ENCODE measurements at regions not wholly inside any gene's neighbourhood (a gene's known extent, or its start where the extent isn't known, plus 50 kb on each side); places are given as distances from the start of the nearest gene placed in this dataset.
"Not testable (repeated sequence)": the region's sequence is repeated elsewhere in the genome, so short reads cannot be mapped to it uniquely, and the experiment has no call there.

GRCh38 chr13:90545070-90545840, 802.2 kb upstream of the MIR17HG start:
- DNase-seq (no peak), ATAC-seq (ENCODE audit: poor library complexity) (no peak)
- intact Hi-C loops (cut with DNase I) = no loop called here

DNA sequence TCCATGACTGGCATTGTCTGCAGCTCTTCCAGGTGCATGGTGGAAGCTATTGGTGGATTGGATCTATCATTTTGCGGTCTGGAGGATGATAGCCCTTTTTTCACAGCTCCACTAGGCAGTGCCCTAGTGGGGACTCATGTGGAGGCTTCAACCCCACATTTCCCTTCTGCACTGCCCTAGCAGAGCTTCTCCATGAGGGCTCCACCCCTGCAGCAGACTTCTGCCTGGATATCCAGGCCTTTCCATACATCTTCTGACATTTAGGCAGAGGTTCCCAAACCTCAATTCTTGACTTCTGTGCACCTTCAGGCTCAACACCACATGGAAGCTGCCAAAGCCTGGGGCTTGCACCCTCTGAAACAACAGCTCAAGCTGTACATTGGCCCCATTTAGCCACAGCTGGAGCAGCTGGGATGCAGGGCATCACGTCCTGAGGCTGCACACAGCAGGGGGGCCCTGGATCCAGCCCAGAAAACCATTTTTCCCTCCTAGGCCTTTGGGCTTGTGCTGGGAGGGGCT, 800.2 kb upstream of the MIR17HG start:
- intact Hi-C loops (cut with DNase I) = no loop called here

GRCh38 chr13:90551253-90551652, 796.2 kb upstream of the MIR17HG start:
- ATAC-seq (ENCODE audit: poor library complexity) (no peak), DNase-seq (no peak)
- intact Hi-C loops (cut with DNase I) = no loop called here

More for the DNA sequence above, 800.2 kb upstream of the MIR17HG start:
- DNase-seq (no peak), ATAC-seq (ENCODE audit: poor library complexity) (no peak)

DNA sequence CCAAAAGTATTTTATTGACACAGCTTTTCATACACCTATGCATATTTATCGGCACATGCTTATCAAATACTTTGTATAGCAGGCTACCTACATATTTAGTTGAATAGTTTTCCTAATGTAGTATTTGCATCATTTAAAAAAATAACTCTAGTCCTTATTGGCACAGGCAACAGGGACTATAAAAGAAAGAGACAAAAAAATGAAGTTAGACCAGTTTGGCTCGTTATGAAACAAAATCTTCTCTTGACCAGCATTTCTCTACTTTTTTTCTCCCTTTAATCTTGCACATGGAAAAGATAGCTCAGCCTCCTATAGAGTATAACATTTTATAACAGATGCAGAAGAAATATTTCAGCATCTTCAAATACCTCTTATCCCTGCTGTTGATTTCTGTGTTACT, 794.8 kb upstream of the MIR17HG start:
- ATAC-seq (ENCODE audit: poor library complexity) = no peak
- no peak for DNase-seq
- intact Hi-C loops (cut with DNase I) = no loop called here

- DNase-seq = no peak
- no peak for ATAC-seq (ENCODE audit: poor library complexity)
- intact Hi-C loops (cut with DNase I) = no loop called here
Measured at GRCh38 chr13:90553159-90553558, 794.3 kb upstream of the MIR17HG start.

DNA sequence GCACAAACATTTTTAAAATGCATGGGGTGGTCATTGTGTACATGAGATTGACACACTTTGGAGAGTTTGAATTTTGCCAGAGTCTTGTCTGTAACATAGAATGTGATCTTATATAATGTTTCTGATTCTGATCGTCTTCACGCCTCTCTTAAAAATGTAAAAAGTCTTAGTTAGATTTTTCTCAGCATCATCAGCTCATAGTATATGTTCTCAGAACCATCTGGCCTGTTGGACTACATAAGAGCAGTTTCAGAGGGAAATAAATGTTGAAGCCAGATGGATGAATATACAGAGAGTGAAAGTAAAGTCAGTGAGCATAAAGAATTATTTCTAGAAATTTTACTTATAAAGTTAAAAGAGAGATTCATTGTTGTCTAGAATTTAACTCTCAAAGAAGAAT, 789.9 kb upstream of the MIR17HG start:
- ATAC-seq (ENCODE audit: poor library complexity) (no peak), DNase-seq (no peak)
- intact Hi-C loops (cut with DNase I) = no loop called here

DNA sequence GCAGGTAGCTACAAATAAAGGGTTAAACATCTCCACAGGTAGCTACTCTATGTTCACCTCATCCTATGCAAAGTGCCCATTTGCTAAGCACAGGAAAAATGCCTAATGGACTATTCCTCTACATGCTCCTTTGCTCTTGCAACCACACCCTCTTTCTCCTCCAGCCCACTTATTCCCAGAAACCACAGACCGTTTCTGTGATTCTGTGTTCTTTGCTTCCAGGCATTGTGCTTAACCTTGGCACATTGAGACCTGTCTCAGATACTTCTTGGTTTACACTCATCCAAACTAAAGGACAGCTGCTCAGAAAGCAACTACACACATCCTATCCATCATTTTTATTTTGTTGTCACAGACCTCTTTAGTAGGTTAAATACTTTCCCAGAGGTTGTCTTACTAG, 785.0 kb upstream of the MIR17HG start:
- intact Hi-C loops (cut with DNase I) = no loop called here
- DNase-seq (no peak), ATAC-seq (ENCODE audit: poor library complexity) (no peak)

DNA sequence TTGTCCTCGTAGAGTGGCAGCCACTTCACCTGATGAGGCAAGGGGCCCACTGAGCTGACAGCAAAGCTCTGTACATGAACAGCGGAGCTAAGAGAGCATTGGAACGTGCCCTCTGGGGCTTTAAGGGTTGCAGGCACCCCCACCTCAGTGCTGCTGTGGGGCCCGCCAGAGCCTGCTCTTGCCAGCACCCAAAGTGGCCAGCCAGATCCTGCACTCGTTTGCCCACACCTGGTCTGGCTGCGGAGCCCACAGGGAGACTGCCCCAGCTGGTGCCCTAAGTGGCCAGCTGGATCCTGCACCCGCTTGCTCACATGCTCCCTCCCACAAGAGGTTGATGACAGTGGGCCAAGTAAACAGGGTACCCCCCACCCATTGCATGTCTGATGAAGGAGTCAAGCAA, 783.4 kb upstream of the MIR17HG start:
- DNase-seq = no peak
- intact Hi-C loops (cut with DNase I) = no loop called here
- ATAC-seq (ENCODE audit: poor library complexity) = no peak

DNA sequence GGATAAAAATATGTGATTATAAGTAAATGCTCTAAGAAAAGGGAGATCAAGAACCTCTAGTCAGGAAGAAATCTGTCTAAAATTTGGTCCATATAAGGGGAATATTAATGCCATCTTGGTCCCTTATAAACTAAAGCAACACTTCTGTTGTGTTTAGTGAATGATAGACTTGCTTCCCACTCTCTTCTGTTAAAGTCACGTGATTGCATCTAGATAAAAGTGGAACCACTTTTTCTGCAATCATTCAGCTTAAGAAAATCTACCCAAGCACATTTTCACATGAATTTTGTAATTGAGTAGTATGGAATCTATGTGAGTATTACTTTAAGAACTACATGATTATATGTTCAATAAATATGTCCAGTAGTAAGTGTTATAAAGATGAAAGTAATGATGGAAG, 782.9 kb upstream of the MIR17HG start:
- ATAC-seq (ENCODE audit: poor library complexity) (no peak), DNase-seq (no peak)
- intact Hi-C loops (cut with DNase I) = no loop called here

DNA sequence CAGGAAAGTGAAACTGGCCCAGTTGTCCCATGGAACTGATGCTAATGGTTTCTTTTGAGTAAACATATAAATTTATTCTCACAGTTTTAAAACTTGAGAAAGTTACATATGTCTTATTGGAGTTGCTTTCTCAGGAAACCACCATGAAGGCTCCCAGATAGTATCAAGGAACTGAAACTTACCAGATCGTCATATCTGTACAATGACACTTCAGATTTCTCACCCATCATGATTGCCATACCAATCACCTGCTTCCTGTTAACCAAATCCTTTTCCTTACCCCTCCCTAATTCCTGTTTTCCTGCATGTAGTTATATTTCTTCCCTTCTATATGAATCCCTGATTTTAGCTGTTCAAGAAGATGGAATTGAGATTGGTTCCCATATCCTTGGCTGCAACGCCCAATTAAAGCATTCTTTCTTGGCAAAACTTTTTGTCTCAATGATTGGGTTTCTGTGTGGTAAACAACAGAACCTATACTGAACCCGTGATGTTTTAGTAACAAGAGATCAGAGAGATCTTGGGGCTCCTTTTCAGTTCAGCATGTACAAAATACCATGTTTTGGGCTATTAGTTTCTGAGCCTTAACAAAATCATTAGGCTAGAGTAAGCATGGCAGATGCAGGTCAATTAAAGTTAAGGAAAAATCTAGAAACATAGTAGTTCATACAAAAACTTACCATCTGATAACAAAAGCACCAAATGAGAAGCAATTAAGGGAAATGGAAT, 781.3 kb upstream of the MIR17HG start:
- no peak for ATAC-seq (ENCODE audit: poor library complexity)
- no peak for DNase-seq
- intact Hi-C loops (cut with DNase I) = no loop called here

GRCh38 chr13:90568165-90568564, 779.3 kb upstream of the MIR17HG start:
- intact Hi-C loops (cut with DNase I) = no loop called here
- ATAC-seq (ENCODE audit: poor library complexity) (no peak), DNase-seq (no peak)

GRCh38 chr13:90576067-90576466, 771.4 kb upstream of the MIR17HG start:
- no peak for ATAC-seq (ENCODE audit: poor library complexity)
- intact Hi-C loops (cut with DNase I) = no loop called here

DNA sequence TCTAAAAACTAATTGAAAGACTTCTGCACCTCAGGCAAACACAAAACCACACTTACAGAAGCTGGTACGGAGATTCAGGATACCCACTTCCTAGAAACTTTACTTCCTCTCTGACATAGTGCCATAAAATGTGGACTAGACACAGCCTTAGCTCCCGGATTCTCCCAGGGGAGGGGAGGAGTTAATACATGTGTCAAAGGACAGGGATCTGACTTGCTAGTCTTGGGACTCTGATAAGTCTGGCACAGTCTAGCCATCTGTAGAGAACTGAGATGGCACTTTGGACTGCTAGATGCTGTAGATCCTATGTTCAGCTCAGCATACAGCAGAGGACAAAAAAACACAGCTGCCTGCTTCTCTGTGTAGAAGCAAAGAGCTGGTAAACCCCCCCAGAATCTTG, 769.8 kb upstream of the MIR17HG start:
- DNase-seq = no peak
- intact Hi-C loops (cut with DNase I) = no loop called here

More at GRCh38 chr13:90576067-90576466, 771.4 kb upstream of the MIR17HG start:
- no peak for DNase-seq

DNA sequence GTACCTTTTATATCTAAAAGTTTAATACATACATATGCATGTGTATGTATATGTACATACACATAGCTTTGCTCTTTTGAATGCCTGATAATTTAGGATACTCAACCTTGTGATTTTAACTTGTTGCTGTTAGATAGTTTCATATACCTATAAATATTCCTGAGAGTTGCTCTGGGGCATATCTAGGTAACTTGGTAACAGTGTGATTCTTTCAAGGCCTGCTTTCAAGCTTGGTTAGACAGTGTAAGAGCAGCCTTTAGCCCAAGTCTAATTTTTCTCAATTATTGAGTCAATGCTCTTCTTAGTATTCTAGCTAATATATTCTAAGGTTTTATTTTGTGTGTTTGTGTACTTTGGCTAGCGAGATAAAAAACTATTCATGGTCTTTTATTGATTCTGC, 762.1 kb upstream of the MIR17HG start:
- intact Hi-C loops (cut with DNase I) = no loop called here

More for the DNA sequence above, 769.8 kb upstream of the MIR17HG start:
- ATAC-seq (ENCODE audit: poor library complexity) = no peak

GRCh38 chr13:90591260-90591926, 756.1 kb upstream of the MIR17HG start:
- intact Hi-C loops (cut with DNase I) = no loop called here
- ATAC-seq (ENCODE audit: poor library complexity) (no peak), DNase-seq (no peak)

More for the DNA sequence above, 762.1 kb upstream of the MIR17HG start:
- ATAC-seq (ENCODE audit: poor library complexity) (no peak), DNase-seq (no peak)

DNA sequence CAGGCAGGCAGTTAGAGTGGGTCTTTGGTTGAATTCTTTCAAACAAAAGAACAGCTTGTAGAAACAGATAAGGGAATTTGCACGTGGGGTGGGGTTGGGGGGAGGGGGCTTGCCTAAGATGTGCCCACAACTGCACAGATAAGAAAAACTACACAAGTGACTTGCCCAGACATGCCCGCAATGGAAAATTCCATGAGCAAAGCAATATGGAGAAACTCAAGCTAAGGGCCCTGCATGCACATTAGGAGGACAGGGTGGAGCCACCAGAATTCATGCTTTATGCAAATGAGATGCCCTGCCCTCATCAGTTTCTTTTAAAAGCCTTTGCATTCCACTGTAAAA, 755.6 kb upstream of the MIR17HG start:
- ATAC-seq (ENCODE audit: poor library complexity) (no peak), DNase-seq (no peak)
- intact Hi-C loops (cut with DNase I) = no loop called here

DNA sequence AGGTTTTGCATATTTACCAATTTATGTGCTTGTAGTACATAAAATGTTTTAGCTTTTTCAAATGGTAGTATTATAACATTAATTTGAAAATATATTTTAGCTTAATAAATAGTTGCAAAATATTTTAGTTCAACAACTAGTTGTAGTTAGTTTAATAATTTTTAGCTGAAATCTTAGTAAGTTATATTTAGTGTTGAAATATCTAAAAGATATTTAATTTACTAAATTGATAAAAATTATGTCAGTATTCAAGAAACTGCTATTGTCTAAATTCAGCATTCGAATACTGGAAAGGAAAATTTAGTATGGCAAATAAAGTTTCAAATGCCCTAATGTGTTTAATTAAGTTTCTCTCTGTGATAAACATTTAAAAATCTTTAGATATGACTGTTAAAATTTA, 754.5 kb upstream of the MIR17HG start:
- DNase-seq (no peak), ATAC-seq (ENCODE audit: poor library complexity) (no peak)
- intact Hi-C loops (cut with DNase I) = no loop called here

DNA sequence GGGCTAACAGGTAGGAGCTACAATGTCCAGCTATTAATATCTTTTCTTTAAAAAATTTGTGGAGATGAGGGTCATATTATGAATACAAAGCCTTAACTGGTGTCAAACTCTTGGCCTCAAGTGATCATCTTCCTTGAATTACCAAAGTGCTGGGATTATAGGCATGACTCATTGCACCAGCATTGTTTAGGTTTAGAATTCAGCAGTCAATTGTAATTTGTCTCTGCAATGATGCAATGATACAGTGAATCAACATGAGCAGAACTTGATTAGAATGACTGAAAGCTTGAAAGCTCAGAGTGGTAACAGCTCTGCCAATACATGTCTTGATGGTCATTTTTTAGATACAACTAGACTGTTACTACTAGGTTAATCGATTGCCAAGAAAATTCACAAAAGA, 752.8 kb upstream of the MIR17HG start:
- DNase-seq (no peak), ATAC-seq (ENCODE audit: poor library complexity) (no peak)
- intact Hi-C loops (cut with DNase I) = no loop called here

DNA sequence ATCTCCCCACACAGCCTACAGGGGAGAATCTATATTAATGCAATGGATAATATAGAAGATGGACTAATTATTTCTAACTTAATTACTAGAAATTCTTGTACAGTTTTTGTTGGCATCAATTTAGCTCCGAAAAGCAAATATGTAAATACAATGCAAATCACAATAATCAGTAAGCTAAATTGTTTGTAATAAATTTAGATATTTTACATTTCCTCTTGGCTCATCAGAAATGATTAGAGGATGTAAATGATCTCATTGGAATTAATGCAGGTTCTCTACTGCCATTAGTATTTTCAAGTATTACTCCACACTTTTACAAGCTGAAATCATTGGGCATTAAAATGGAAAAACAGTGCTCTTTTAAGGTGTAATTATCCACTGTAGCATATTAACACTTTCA, 741.8 kb upstream of the MIR17HG start:
- ATAC-seq (ENCODE audit: poor library complexity) (no peak), DNase-seq (no peak)
- intact Hi-C loops (cut with DNase I) = no loop called here

GRCh38 chr13:90606921-90607320, 740.6 kb upstream of the MIR17HG start:
- ATAC-seq (ENCODE audit: poor library complexity); DNase-seq: not testable (repeated sequence)

More at GRCh38 chr13:90606921-90607320, 740.6 kb upstream of the MIR17HG start:
- intact Hi-C loops (cut with DNase I) = not testable (repeated sequence)

Data from Right ventricle myocardium superior (tissue), 1 donor.